ENCODE measurements at regions not wholly inside any gene's neighbourhood (a gene's known extent, or its start where the extent isn't known, plus 50 kb on each side); places are given as distances from the start of the nearest gene placed in this dataset.

GRCh38 chr2:55973673-55974072 is 50.1 kb upstream of the EFEMP1 start:
- CTCF ChIA-PET = no interaction called here
- POLR2A ChIA-PET = no interaction called here
- no peaks in the 10 kb centered on the region for H3K9me3 Mint-ChIP-seq (ENCODE audit: insufficient read depth)
- H3K4me3 Mint-ChIP-seq = no peak overlapping the region
- no peak for ATAC-seq
- no peaks in the 10 kb centered on the region for H3K36me3 Mint-ChIP-seq (ENCODE audit: low read depth)
- H3K27me3 Mint-ChIP-seq (ENCODE audit: low read depth) = no peaks in the 10 kb centered on the region
- no peak overlapping the region for H3K27ac Mint-ChIP-seq
- no peak for DNase-seq
- H3K4me1 Mint-ChIP-seq (ENCODE audit: low read depth) = no peaks in the 10 kb centered on the region

GRCh38 chr2:55976681-55977080 is 53.1 kb upstream of the EFEMP1 start:
- Mint-ChIP-seq H3K9me3 (ENCODE audit: insufficient read depth) (no peaks in the 10 kb centered on the region), H3K36me3 (ENCODE audit: low read depth) (no peaks in the 10 kb centered on the region), H3K27ac (no peak overlapping the region), H3K4me1 (ENCODE audit: low read depth) (no peaks in the 10 kb centered on the region), H3K27me3 (ENCODE audit: low read depth) (no peaks in the 10 kb centered on the region), H3K4me3 (no peak overlapping the region)
- ChIA-PET POLR2A (no interaction called here), CTCF (no interaction called here)
- no peak for DNase-seq
- no peak for ATAC-seq

- no peaks in the 10 kb centered on the region for H3K9me3 Mint-ChIP-seq (ENCODE audit: insufficient read depth)
- ATAC-seq = no peak
- no peak overlapping the region for H3K27ac Mint-ChIP-seq
- DNase-seq = no peak
- no peaks in the 10 kb centered on the region for H3K27me3 Mint-ChIP-seq (ENCODE audit: low read depth)
- H3K4me1 Mint-ChIP-seq (ENCODE audit: low read depth) = peaks cover 3% of the 10 kb centered on the region
- ChIA-PET CTCF (no interaction called here), POLR2A (no interaction called here)
- no peak overlapping the region for H3K4me3 Mint-ChIP-seq
- H3K36me3 Mint-ChIP-seq (ENCODE audit: low read depth) = no peaks in the 10 kb centered on the region
Observed at GRCh38 chr2:55985406-55985805, 61.8 kb upstream of the EFEMP1 start.

- ChIA-PET POLR2A (interaction anchor here (0.6 kb wide), 1 partner anchor 10 kb away, joined by 3 read pairs; no protein-coding TSS in a partner anchor), CTCF (no interaction called here)
- DNase-seq (no peak), ATAC-seq (no peak)
- Mint-ChIP-seq H3K9me3 (ENCODE audit: insufficient read depth) (no peaks in the 10 kb centered on the region), H3K4me3 (no peak overlapping the region), H3K27me3 (ENCODE audit: low read depth) (no peaks in the 10 kb centered on the region), H3K4me1 (ENCODE audit: low read depth) (peaks cover 3% of the 10 kb centered on the region), H3K36me3 (ENCODE audit: low read depth) (no peaks in the 10 kb centered on the region), H3K27ac (no peak overlapping the region)
Observed at GRCh38 chr2:55986001-55986400, 62.4 kb upstream of the EFEMP1 start.

GRCh38 chr2:55986700-55987440 is 63.3 kb upstream of the EFEMP1 start:
- H3K4me3 Mint-ChIP-seq = no peak overlapping the region
- CTCF ChIA-PET = interaction anchor here (0.6 kb wide), 1 partner anchor 16 kb away, joined by 4 read pairs; no protein-coding TSS in a partner anchor

GRCh38 chr2:55989405-55989804 is 65.8 kb upstream of the EFEMP1 start:
- no peaks in the 10 kb centered on the region for H3K9me3 Mint-ChIP-seq (ENCODE audit: insufficient read depth)
- H3K4me1 Mint-ChIP-seq (ENCODE audit: low read depth) = peaks cover 3% of the 10 kb centered on the region
- no peak for ATAC-seq
- H3K4me3 Mint-ChIP-seq = no peak overlapping the region
- ChIA-PET POLR2A (no interaction called here), CTCF (interaction anchor here (0.6 kb wide), 1 partner anchor 44 kb away, joined by 3 read pairs; no protein-coding TSS in a partner anchor)
- no peak for DNase-seq
- H3K27me3 Mint-ChIP-seq (ENCODE audit: low read depth) = peaks cover 2% of the 10 kb centered on the region
- no peak overlapping the region for H3K27ac Mint-ChIP-seq
- no peaks in the 10 kb centered on the region for H3K36me3 Mint-ChIP-seq (ENCODE audit: low read depth)

More at GRCh38 chr2:55986700-55987440, 63.3 kb upstream of the EFEMP1 start:
- H3K27ac Mint-ChIP-seq = no peak overlapping the region
- no peak for ATAC-seq
- no peaks in the 10 kb centered on the region for H3K27me3 Mint-ChIP-seq (ENCODE audit: low read depth)
- H3K9me3 Mint-ChIP-seq (ENCODE audit: insufficient read depth) = no peaks in the 10 kb centered on the region
- H3K36me3 Mint-ChIP-seq (ENCODE audit: low read depth) = no peaks in the 10 kb centered on the region
- POLR2A ChIA-PET = interaction anchor here (0.5 to 0.6 kb wide), 2 partner anchors 11 to 1663 kb away, joined by 3 read pairs; no protein-coding TSS in a partner anchor
- peaks cover 3% of the 10 kb centered on the region for H3K4me1 Mint-ChIP-seq (ENCODE audit: low read depth)
- DNase-seq = no peak

GRCh38 chr2:55992455-55992854 is 68.9 kb upstream of the EFEMP1 start:
- ChIA-PET POLR2A (no interaction called here), CTCF (no interaction called here)
- no peaks in the 10 kb centered on the region for H3K36me3 Mint-ChIP-seq (ENCODE audit: low read depth)
- H3K9me3 Mint-ChIP-seq (ENCODE audit: insufficient read depth) = no peaks in the 10 kb centered on the region
- H3K4me1 Mint-ChIP-seq (ENCODE audit: low read depth) = no peaks in the 10 kb centered on the region
- no peak overlapping the region for H3K27ac Mint-ChIP-seq
- ATAC-seq (no peak), DNase-seq (no peak)
- H3K27me3 Mint-ChIP-seq (ENCODE audit: low read depth) = peaks cover 2% of the 10 kb centered on the region
- H3K4me3 Mint-ChIP-seq = no peak overlapping the region

GRCh38 chr2:55993685-55994084 is 70.1 kb upstream of the EFEMP1 start:
- Mint-ChIP-seq H3K4me3 (no peak overlapping the region), H3K27me3 (ENCODE audit: low read depth) (peaks cover 2% of the 10 kb centered on the region), H3K9me3 (ENCODE audit: insufficient read depth) (no peaks in the 10 kb centered on the region), H3K27ac (no peak overlapping the region), H3K4me1 (ENCODE audit: low read depth) (no peaks in the 10 kb centered on the region), H3K36me3 (ENCODE audit: low read depth) (no peaks in the 10 kb centered on the region)
- ATAC-seq = no peak
- POLR2A ChIA-PET = no interaction called here
- no peak for DNase-seq
- CTCF ChIA-PET = no interaction called here

- POLR2A ChIA-PET = no interaction called here
- no peak overlapping the region for H3K27ac Mint-ChIP-seq
- no peak for DNase-seq
- ATAC-seq = no peak
- H3K27me3 Mint-ChIP-seq (ENCODE audit: low read depth) = peaks cover 2% of the 10 kb centered on the region
- CTCF ChIA-PET = no interaction called here
- no peak overlapping the region for H3K4me3 Mint-ChIP-seq
- no peaks in the 10 kb centered on the region for H3K4me1 Mint-ChIP-seq (ENCODE audit: low read depth)
- no peaks in the 10 kb centered on the region for H3K36me3 Mint-ChIP-seq (ENCODE audit: low read depth)
- H3K9me3 Mint-ChIP-seq (ENCODE audit: insufficient read depth) = no peaks in the 10 kb centered on the region
Observed at GRCh38 chr2:55995211-55995610, 71.6 kb upstream of the EFEMP1 start.

- H3K4me3 Mint-ChIP-seq = no peak overlapping the region
- H3K9me3 Mint-ChIP-seq (ENCODE audit: insufficient read depth) = no peaks in the 10 kb centered on the region
- no peak for ATAC-seq
- peaks cover 2% of the 10 kb centered on the region for H3K27me3 Mint-ChIP-seq (ENCODE audit: low read depth)
- no peak overlapping the region for H3K27ac Mint-ChIP-seq
- no peaks in the 10 kb centered on the region for H3K4me1 Mint-ChIP-seq (ENCODE audit: low read depth)
- POLR2A ChIA-PET = no interaction called here
- no peak for DNase-seq
- H3K36me3 Mint-ChIP-seq (ENCODE audit: low read depth) = no peaks in the 10 kb centered on the region
- CTCF ChIA-PET = no interaction called here
Observed at GRCh38 chr2:55995902-55996301, 72.3 kb upstream of the EFEMP1 start.

GRCh38 chr2:55999231-55999630 is 75.6 kb upstream of the EFEMP1 start:
- ChIA-PET POLR2A (no interaction called here), CTCF (no interaction called here)
- ATAC-seq = no peak
- H3K9me3 Mint-ChIP-seq (ENCODE audit: insufficient read depth) = no peaks in the 10 kb centered on the region
- no peaks in the 10 kb centered on the region for H3K27me3 Mint-ChIP-seq (ENCODE audit: low read depth)
- no peak for DNase-seq
- H3K27ac Mint-ChIP-seq = no peak overlapping the region
- no peaks in the 10 kb centered on the region for H3K36me3 Mint-ChIP-seq (ENCODE audit: low read depth)
- no peak overlapping the region for H3K4me3 Mint-ChIP-seq
- no peaks in the 10 kb centered on the region for H3K4me1 Mint-ChIP-seq (ENCODE audit: low read depth)

- no peak overlapping the region for H3K4me3 Mint-ChIP-seq
- CTCF ChIA-PET = no interaction called here
- no peak for DNase-seq
- no peak for ATAC-seq
- no peaks in the 10 kb centered on the region for H3K36me3 Mint-ChIP-seq (ENCODE audit: low read depth)
- no peaks in the 10 kb centered on the region for H3K9me3 Mint-ChIP-seq (ENCODE audit: insufficient read depth)
- no peaks in the 10 kb centered on the region for H3K4me1 Mint-ChIP-seq (ENCODE audit: low read depth)
- no peak overlapping the region for H3K27ac Mint-ChIP-seq
- POLR2A ChIA-PET = no interaction called here
- no peaks in the 10 kb centered on the region for H3K27me3 Mint-ChIP-seq (ENCODE audit: low read depth)
Observed at GRCh38 chr2:55999790-56000189, 76.2 kb upstream of the EFEMP1 start.

GRCh38 chr2:56001947-56002346 is 78.4 kb upstream of the EFEMP1 start:
- Mint-ChIP-seq H3K9me3 (ENCODE audit: insufficient read depth) (no peaks in the 10 kb centered on the region), H3K4me3 (no peak overlapping the region), H3K36me3 (ENCODE audit: low read depth) (no peaks in the 10 kb centered on the region), H3K27ac (no peak overlapping the region), H3K27me3 (ENCODE audit: low read depth) (no peaks in the 10 kb centered on the region), H3K4me1 (ENCODE audit: low read depth) (no peaks in the 10 kb centered on the region)
- no peak for ATAC-seq
- no peak for DNase-seq
- ChIA-PET POLR2A (no interaction called here), CTCF (no interaction called here)
